H1 (cell line): ENCODE measurements at regions not wholly inside any gene's neighbourhood (a gene's known extent, or its start where the extent isn't known, plus 50 kb on each side); places are given as distances from the start of the nearest gene placed in this dataset.

Experiments used
- GTF2F1 ChIP-seq: IDR thresholded peaks from 2 replicates; pipeline ENCODE4 v1.6.1; 2012; ENCODE audit warnings: low read depth, low read length, improper control_type of control experiment, borderline replicate concordance
- RAD21 ChIP-seq, 2 experiments: IDR thresholded peaks in 1 of 2; conservative IDR thresholded peaks in 1 of 2; 2 replicates each; pipeline ENCODE4 v1.6.1; 2011; ENCODE audit warnings: low read depth in 2 of 2, low read length in 2 of 2, improper control_type of control experiment in 1 of 2, inconsistent platforms in 1 of 2, mild to moderate bottlenecking in 1 of 2, moderate library complexity in 1 of 2
- RXRA ChIP-seq: IDR thresholded peaks from 2 replicates; pipeline ENCODE4 v1.6.1; 2011; ENCODE audit warnings: low read depth, mild to moderate bottlenecking, low read length, moderate library complexity; ENCODE audit not compliant: insufficient read depth
- SIN3A ChIP-seq, 2 experiments: IDR thresholded peaks in 1 of 2; conservative IDR thresholded peaks in 1 of 2; 2 replicates each; pipeline ENCODE4 v1.6.1; 2011 to 2012; ENCODE audit warnings: low read length in 2 of 2, improper control_type of control experiment in 1 of 2, low read depth in 1 of 2, mild to moderate bottlenecking in 1 of 2
- YY1 ChIP-seq: IDR thresholded peaks from 2 replicates; pipeline ENCODE4 v1.6.1; 2011; ENCODE audit warnings: low read depth, mild to moderate bottlenecking, low read length

GRCh38 chr6:56863366-56863765, 91.5 kb upstream of the BEND6 start (continued):
- TF ChIP-seq SIN3A (conservative IDR thresholded peaks at IDR 0.05 in 1 of 2, IDR thresholded peaks at IDR 0.05 in 1 of 2; ENCODE audit: low read depth in 1 of 2, low read length in 2 of 2) (no peak), GTF2F1 (no peak), RAD21 (IDR thresholded peaks at IDR 0.05 in 1 of 2, conservative IDR thresholded peaks at IDR 0.05 in 1 of 2; ENCODE audit: low read depth in 2 of 2, low read length in 2 of 2) (no peak), YY1 (no peak), RXRA (no peak)
